Osteoblast (primary cell): ENCODE measurements at regions not wholly inside any gene's neighbourhood (a gene's known extent, or its start where the extent isn't known, plus 50 kb on each side); places are given as distances from the start of the nearest gene placed in this dataset.
A peak's percentile ranks its signal among the peaks of the same experiment; 100 is the strongest.

Experiments used
- DNase-seq: peaks from one replicate; pipeline ENCODE4 v3.0.0; 2011; ENCODE audit warnings: low spot score, mixed read lengths; ENCODE audit not compliant: insufficient read length; ENCODE audit errors: missing footprints
- H2AFZ ChIP-seq: 2 replicates; pipeline ENCODE4 v1.6.0; 2011; ENCODE audit warnings: mild to moderate bottlenecking, low read length
- H3K27ac ChIP-seq: 2 replicates; pipeline ENCODE4 v1.5.1; 2011; ENCODE audit warnings: mild to moderate bottlenecking, low read depth, low read length, moderate library complexity
- H3K27me3 ChIP-seq: 2 replicates; pipeline ENCODE4 v1.6.0; 2012; ENCODE audit warnings: mild to moderate bottlenecking, control low read depth, inconsistent platforms, low read length, moderate library complexity; ENCODE audit not compliant: insufficient read depth
- H3K36me3 ChIP-seq: 2 replicates; pipeline ENCODE4 v1.5.1; 2011; ENCODE audit warnings: mild to moderate bottlenecking, low read length, control low read depth, moderate library complexity; ENCODE audit not compliant: insufficient read depth
- H3K4me1 ChIP-seq: 2 replicates; pipeline ENCODE4 v1.5.1; 2011; ENCODE audit warnings: mild to moderate bottlenecking, low read length, control low read depth, moderate library complexity; ENCODE audit not compliant: insufficient read depth
- H3K4me2 ChIP-seq: 2 replicates; pipeline ENCODE4 v1.6.0; 2011; ENCODE audit warnings: mild to moderate bottlenecking, low read length; ENCODE audit not compliant: insufficient read depth
- H3K4me3 ChIP-seq: fragments of 200-600 bp; sonication (generic); 3 replicates; pipeline ENCODE4 v1.5.1; 2012; ENCODE audit warnings: mild to moderate bottlenecking, low read length, inconsistent platforms; ENCODE audit not compliant: insufficient read depth
- H3K79me2 ChIP-seq: 2 replicates; pipeline ENCODE4 v1.6.0; 2012; ENCODE audit warnings: mild to moderate bottlenecking, low read length, control low read depth, inconsistent platforms; ENCODE audit not compliant: insufficient read depth
- H3K9me3 ChIP-seq: 2 replicates; pipeline ENCODE4 v1.5.1; 2011; ENCODE audit warnings: low read depth, low read length, control low read depth
- H4K20me1 ChIP-seq: 2 replicates; pipeline ENCODE4 v1.6.0; 2012; ENCODE audit warnings: mild to moderate bottlenecking, low read length, control low read depth; ENCODE audit not compliant: insufficient read depth
- CTCF ChIP-seq: IDR thresholded peaks from 2 replicates; pipeline ENCODE4 v1.5.1; 2011; ENCODE audit warnings: mild to moderate bottlenecking, low read depth, low read length, moderate library complexity; ENCODE audit errors: extremely low read depth

- Histone ChIP-seq H3K27me3 (peaks cover 3% of the 10 kb centered on the region), H3K4me2 (no peak overlapping the region), H3K27ac (no peak overlapping the region), H3K4me3 (no peak overlapping the region), H2AFZ (no peak overlapping the region), H3K79me2 (no peaks in the 10 kb centered on the region), H3K36me3 (no peaks in the 10 kb centered on the region), H3K9me3 (no peaks in the 10 kb centered on the region), H3K4me1 (no peaks in the 10 kb centered on the region), H4K20me1 (no peaks in the 10 kb centered on the region)
- no peak for DNase-seq
- TF ChIP-seq CTCF: no peak
Measured at GRCh38 chr12:19927661-19928060, 440.7 kb upstream of the PDE3A start.

GRCh38 chr12:19932413-19932812, 435.9 kb upstream of the PDE3A start:
- no peaks in the 10 kb centered on the region for H3K9me3 ChIP-seq
- no peak overlapping the region for H3K4me2 ChIP-seq
- H3K27ac ChIP-seq: no peak overlapping the region
- no peak overlapping the region for H2AFZ ChIP-seq
- H3K4me3 ChIP-seq: no peak overlapping the region
- no peaks in the 10 kb centered on the region for H4K20me1 ChIP-seq
- DNase-seq: no peak
- H3K36me3 ChIP-seq: no peaks in the 10 kb centered on the region
- H3K27me3 ChIP-seq: peaks cover 3% of the 10 kb centered on the region
- no peaks in the 10 kb centered on the region for H3K79me2 ChIP-seq
- TF ChIP-seq CTCF: no peak
- no peaks in the 10 kb centered on the region for H3K4me1 ChIP-seq

- DNase-seq: no peak
- TF ChIP-seq CTCF: no peak
Measured at GRCh38 chr12:19933924-19934323, 434.4 kb upstream of the PDE3A start.

GRCh38 chr12:19937161-19937560, 431.2 kb upstream of the PDE3A start:
- no peak for DNase-seq
- no peaks in the 10 kb centered on the region for H3K9me3 ChIP-seq
- H3K36me3 ChIP-seq: no peaks in the 10 kb centered on the region
- H3K27ac ChIP-seq: no peak overlapping the region
- no peaks in the 10 kb centered on the region for H3K79me2 ChIP-seq
- no peaks in the 10 kb centered on the region for H3K27me3 ChIP-seq
- H4K20me1 ChIP-seq: no peaks in the 10 kb centered on the region
- H2AFZ ChIP-seq: peak overlapping the region; percentile 14
- no peaks in the 10 kb centered on the region for H3K4me1 ChIP-seq
- H3K4me2 ChIP-seq: no peak overlapping the region
- no peak for TF ChIP-seq CTCF
- no peak overlapping the region for H3K4me3 ChIP-seq

More at GRCh38 chr12:19933924-19934323, 434.4 kb upstream of the PDE3A start:
- no peaks in the 10 kb centered on the region for H3K9me3 ChIP-seq
- H2AFZ ChIP-seq: no peak overlapping the region
- no peak overlapping the region for H3K4me3 ChIP-seq
- no peak overlapping the region for H3K27ac ChIP-seq
- H3K79me2 ChIP-seq: no peaks in the 10 kb centered on the region
- no peaks in the 10 kb centered on the region for H4K20me1 ChIP-seq
- no peak overlapping the region for H3K4me2 ChIP-seq
- peaks cover 3% of the 10 kb centered on the region for H3K27me3 ChIP-seq
- no peaks in the 10 kb centered on the region for H3K36me3 ChIP-seq
- no peaks in the 10 kb centered on the region for H3K4me1 ChIP-seq
